CD4-positive, alpha-beta T cell treated with Interferon alpha-2 for 1 hour (primary cell): ENCODE measurements at regions not wholly inside any gene's neighbourhood (a gene's known extent, or its start where the extent isn't known, plus 50 kb on each side); places are given as distances from the start of the nearest gene placed in this dataset.
"Not testable (repeated sequence)": the region's sequence is repeated elsewhere in the genome, so short reads cannot be mapped to it uniquely, and the experiment has no call there.

Experiments used
- DNase-seq, 2 donors: peaks; one replicate each; pipeline ENCODE4 v3.0.0-alpha.2; 2020 to 2022

- DNase-seq: no peak
These were observed 78.3 kb upstream of the SLC16A7 start for GRCh38 chr12:59517522-59517921.

DNA sequence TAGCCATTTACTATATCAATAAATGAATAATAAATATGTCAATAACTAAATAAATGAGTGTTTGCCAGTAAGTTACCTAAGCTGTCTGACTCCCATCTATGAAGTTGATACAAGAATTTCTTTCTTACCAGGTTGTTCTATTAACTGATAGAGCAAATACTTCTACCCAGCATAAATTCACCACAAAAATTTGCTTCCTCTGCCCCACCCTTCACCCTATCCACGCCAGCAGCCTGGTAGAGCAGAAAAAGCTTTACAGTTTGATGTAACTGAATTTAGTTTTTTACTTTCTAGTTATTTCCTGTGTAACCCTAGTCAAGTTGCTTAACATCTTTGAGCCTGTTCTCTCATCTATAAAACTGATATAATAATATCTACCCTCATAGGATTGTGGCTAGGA lies 94.9 kb upstream of the SLC16A7 start:
- no peak for DNase-seq

GRCh38 chr12:59500335-59500734 lies 95.5 kb upstream of the SLC16A7 start:
- no peak for DNase-seq

DNA sequence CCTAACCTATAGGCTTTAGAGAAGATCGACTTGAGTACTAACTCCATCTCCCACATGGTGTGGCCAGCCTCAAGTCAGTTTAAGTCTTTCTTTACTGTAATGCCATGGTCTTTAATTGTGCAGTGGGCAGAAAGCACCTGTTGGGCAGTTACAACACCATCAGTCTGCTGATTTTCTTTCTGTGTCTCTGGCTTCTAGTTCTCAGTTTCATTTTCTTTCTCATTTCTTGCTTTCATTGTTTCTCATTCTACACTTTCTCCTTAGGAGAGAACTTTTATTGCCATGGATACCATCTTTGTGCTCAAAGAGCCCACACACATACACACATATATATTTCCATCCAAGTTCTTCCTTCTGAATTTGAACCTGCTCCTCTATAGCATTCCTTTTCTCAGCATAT lies 96.1 kb upstream of the SLC16A7 start:
- no peak for DNase-seq

DNA sequence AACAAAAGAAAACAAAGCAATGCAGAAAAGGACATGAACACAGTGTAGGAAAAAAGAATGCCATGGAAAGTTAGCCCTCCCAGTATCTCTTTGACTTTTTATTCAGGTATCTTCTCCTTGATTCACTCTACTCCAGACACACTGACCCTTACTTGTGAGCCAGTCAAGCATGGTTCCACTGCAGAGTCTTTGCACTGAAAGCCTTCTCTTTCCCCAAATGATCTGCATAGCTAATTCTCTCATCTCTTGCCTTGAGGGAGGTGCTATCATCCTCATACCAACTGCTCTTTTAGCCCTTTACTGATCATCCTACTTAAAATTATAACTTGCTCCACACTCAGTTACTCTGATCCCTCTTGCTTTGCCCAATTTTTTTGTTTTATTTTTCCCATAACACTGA lies 101.2 kb upstream of the SLC16A7 start:
- no peak for DNase-seq

DNA sequence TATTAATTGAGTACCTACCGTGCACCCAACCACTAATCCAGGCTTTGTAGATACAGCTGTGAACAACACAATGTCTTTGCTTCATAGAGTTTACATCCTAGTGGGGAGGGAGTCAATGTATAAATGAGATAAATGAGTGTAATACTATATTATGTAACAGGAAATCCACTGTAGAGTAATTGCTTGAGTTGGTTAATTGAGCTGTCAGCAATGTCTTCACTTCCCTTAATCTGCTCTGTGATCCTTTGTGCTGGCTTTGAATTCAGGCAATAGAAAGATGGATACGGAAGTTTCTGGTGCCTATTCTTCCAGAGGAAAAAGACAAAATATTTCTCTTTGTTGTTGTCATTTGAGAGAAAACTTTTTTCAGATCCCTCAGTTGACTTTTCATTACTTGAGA lies 104.0 kb upstream of the SLC16A7 start:
- DNase-seq: no peak

DNA sequence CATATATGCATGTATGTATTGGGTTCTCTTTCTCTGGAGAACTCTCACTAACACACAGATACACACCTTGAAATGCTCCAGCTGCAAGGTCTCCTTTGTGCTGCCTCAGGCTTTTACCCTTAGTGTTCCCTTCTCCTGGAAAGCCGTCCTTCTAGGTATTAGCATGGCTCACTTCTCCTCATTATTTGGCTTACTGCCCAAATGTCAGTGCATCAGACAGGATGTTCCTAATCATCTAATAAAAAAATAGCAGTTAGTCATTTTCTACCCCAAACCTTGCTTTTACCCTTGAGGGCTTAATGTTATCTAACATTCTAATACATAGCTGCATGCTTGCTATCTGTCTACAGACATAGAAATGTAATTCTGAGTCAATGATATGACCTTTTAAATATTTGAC lies 109.0 kb upstream of the SLC16A7 start:
- no peak for DNase-seq

DNA sequence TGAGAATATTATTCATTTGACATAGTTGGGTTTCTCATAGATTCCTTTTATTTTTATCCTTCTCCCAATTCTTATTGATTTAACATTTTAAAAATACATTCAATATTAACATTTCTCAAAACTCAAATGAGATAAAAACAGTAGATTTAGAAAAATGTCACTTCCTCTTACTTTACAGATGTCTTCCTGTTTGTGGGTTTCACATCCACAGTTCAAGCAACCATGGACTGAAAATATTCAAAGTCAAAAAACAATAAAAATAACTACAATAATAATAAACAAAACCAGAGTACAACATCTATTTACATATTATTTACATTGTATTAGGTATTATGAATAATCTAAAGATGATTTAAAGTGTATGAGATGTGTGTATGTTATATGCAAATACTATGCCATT lies 111.3 kb upstream of the SLC16A7 start:
- DNase-seq: no peak

- DNase-seq: not testable (repeated sequence)
These were observed 121.6 kb upstream of the SLC16A7 start for GRCh38 chr12:59474236-59474635.

DNA sequence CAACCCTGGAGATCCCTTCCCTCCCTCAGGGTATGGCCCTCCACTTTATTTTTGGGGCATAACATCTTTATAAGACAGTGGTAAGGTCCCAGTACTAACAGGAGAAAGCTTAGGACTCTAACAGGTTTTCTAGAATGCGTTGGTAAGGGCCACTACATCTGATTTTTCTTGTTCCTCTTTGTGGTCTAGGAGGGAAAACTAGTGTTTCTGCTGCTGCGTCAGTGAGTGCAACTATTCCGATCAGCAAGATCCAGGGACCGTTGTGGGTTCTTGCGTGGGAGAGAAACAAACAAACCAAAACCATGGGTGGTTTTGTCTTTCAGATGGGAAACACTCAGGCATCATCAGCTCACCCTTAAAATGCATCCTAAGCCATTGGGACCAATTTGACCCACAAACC lies 123.6 kb upstream of the SLC16A7 start:
- DNase-seq: peak; percentile 4 to 18

DNA sequence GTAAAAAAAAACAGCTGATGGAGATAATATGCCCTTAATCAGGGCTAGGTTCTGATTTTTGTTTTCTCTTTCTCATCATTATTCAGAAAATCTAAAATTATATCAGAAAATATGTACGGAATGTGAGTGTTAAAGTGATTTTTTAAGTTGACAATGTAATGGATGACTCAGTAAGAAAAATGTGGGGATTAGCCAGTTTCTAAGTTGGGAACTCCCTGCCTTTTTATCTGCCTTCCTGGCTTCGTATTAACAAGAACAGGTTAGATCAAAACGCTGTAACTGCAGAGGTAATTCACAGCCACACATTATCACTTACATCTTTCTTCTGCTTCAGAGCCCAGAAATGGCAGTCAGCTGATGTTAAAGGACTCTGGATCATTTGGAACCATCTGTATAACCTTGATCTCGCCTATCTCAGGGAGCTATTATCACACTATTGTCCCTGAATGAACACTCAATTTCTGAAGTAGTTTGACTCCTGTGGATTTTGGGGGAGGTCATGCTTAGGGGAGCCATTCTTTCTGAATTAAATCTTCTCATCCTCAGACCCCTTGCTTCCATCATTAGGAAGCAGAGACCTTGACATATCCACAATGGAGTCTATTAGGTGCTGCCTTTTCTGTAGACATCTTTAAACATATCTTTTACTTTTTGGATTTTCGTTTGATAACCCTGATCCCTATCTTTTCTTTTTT lies 135.7 kb upstream of the SLC16A7 start:
- no peak for DNase-seq

- no peak for DNase-seq
These were observed 142.4 kb upstream of the SLC16A7 start for GRCh38 chr12:59453475-59453874.

DNA sequence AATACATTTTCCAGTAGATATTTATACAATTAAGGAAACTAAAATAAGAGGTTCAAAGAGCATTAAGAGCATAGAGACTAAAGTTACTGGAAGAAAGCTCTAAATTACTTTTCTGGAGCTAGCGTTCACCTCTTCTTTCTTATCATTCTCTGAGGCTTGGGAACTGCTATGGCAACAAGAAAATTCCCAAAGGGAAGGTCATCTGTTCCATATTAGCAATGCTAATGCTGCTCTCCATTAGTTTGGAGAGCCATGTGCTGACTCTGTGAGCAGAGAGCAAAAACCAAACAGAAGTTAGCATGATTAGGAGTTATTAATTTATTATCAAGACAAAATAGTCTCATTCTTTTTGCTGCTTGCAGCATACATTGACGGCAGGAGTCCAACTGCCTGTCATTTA lies 143.1 kb upstream of the SLC16A7 start:
- DNase-seq: no peak

DNA sequence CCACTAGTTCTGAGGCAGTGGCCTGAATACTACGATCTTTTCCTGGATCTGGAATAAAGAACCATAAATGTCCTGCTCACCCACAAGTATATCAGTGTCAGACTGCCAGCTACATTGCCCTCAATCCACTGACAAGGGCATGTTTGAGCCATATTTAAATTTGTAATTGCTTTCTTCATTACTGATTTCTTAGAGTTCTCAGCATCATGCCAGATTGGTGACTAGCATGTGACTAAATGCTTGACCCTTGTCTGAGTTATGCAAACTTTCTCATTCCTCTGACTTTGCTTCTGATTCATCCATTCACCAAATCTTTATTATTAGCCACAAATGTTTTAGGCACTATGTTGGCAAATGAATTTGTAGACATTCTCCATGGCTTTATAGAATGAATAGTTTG lies 143.6 kb upstream of the SLC16A7 start:
- no peak for DNase-seq

GRCh38 chr12:59446116-59446515 lies 149.7 kb upstream of the SLC16A7 start:
- DNase-seq: no peak

GRCh38 chr12:59444932-59445331 lies 150.9 kb upstream of the SLC16A7 start:
- peak; percentile 13 to 32 for DNase-seq

DNA sequence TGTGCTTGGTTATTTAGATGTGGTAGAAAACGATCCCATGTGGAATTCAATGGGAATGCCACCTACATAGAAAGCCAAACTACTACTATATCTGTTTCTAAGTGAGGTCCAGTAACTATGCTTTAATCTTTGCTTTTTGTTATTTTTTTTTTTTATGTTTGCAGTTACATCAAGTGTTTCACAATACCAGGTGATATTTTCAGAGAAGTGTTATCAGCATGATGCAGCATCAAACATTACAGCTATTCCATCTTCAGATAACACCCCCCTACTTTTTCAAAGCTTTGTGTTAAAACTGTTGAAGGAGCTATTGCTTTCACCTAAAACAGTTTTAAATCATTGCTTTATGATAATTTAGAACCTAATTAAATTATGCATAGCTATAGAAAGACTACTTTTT lies 163.8 kb upstream of the SLC16A7 start:
- DNase-seq: no peak

- peak in 1 of 2 donors; percentile 7 for DNase-seq
These were observed 164.6 kb upstream of the SLC16A7 start for GRCh38 chr12:59431266-59431665.

GRCh38 chr12:59429766-59430165 lies 166.1 kb upstream of the SLC16A7 start:
- no peak for DNase-seq

DNA sequence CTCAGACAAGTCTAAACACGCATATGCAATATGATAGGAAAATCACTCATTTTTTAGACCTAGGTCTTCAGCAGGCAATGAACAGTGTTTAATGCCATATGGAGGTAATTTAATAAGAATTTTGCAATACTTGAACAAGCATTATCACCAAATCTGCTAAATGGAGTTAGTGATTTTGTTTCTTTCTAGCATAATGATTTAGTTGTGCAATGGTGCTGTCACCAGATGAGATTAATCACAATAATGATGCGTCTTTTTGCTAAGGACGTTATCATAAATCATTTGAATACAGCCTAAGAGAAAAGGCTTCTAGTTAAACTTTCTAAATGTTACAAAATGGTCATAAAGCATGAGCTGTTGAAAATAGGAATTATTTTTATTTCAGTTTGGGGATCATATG lies 170.0 kb upstream of the SLC16A7 start:
- no peak for DNase-seq

DNA sequence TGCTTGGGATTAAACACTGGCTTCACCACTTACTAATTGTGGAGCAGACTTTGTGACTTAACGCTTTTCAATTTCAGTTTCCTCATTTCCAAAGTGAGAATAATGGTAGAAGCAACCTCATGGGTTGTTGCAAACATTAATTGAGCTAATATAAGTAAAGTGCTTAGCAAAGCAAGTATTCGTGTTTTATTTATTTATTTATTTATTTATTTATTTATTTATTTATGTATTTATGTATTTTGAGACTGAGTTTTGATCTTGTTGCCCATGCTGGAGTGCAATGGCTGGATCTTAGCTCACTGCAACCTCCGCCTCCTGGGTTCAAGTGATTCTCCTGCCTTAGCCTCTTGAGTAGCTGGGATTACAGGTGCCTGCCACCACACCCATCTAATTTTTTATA lies 171.2 kb upstream of the SLC16A7 start:
- not testable (repeated sequence) for DNase-seq

- DNase-seq: no peak
These were observed 181.8 kb upstream of the SLC16A7 start for GRCh38 chr12:59414051-59414450.

DNA sequence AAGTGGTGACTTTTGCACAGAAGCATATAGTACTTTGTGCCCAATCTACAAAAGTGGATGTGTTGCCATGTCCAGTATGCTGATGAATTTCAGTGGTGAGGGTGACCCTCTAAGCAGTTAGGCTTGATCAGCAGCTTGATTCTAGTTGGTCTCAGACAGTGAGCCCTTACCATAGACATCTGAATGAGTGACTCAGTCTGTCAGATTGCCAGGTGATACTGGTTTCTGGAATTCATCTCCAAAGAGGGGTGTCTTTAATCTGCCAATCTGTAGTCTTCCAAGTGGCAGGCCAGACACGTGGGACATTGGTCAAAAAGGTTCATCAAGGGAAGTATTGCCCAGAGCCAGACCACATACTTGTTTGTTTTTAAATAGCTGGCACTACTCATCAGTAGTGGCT lies 187.4 kb upstream of the SLC16A7 start:
- no peak for DNase-seq

- no peak for DNase-seq
These were observed 188.0 kb upstream of the SLC16A7 start for GRCh38 chr12:59407799-59408198.

GRCh38 chr12:59405992-59406391 lies 189.8 kb upstream of the SLC16A7 start:
- DNase-seq: no peak
